Endothelial cell of umbilical vein (primary cell): ENCODE measurements at regions not wholly inside any gene's neighbourhood (a gene's known extent, or its start where the extent isn't known, plus 50 kb on each side); places are given as distances from the start of the nearest gene placed in this dataset.

Source experiments
- BruUV-seq: library from RNA; stranded (reverse); fragments of 400-500 nt; replicated peaks from 2 replicates; lab custom pipeline; 2021; lab: Mats Ljungman, UMichigan
- CTCF ChIA-PET: fragments of 300-600, 350-600 bp; sonication (Branson Sonifier 250); formaldehyde crosslinking; loops from one replicate; lab custom pipeline; 2021; ENCODE audit warnings: antibody characterized with exemption, inconsistent platforms; lab: Charles Lee
- POLR2A ChIA-PET: fragments of 300-600, 350-600 bp; sonication (Branson Sonifier 250); formaldehyde crosslinking; loops from one replicate; lab custom pipeline; 2021; ENCODE audit warnings: antibody characterized with exemption, inconsistent platforms; lab: Charles Lee
- DNase-seq: peaks from one replicate; pipeline ENCODE4 v3.0.0-alpha.2; 2011; ENCODE audit warnings: low read depth, low spot score
- FAIRE-seq: peaks from 2 replicates; lab custom pipeline; 2011; peaks lifted over from hg19 to GRCh38; lab: Jason Lieb, UNC
- H2AFZ ChIP-seq: 2 replicates; pipeline ENCODE4 v1.6.0; 2012; ENCODE audit warnings: low read depth, low read length, control low read depth, inconsistent platforms
- H3K27ac ChIP-seq: 2 replicates; pipeline ENCODE4 v1.5.1; 2011; ENCODE audit warnings: low read depth, mild to moderate bottlenecking, control low read depth, low read length, moderate library complexity; ENCODE audit not compliant: insufficient read depth
- H3K27me3 ChIP-seq, 2 experiments: 2 replicates each; pipeline versions ENCODE4 v1.6.0 to v1.6.1; 2011; ENCODE audit warnings: low read length in 2 of 2, mixed read lengths in 1 of 2; ENCODE audit not compliant: control insufficient read depth in 2 of 2, insufficient read depth in 2 of 2
- H3K36me3 ChIP-seq, 2 experiments: 2 replicates in 1 of 2; 3 replicates in 1 of 2; pipeline ENCODE4 v1.5.1; 2011; ENCODE audit warnings: low read length in 2 of 2, mild to moderate bottlenecking in 1 of 2, moderate library complexity in 1 of 2; ENCODE audit not compliant: control insufficient read depth in 2 of 2, insufficient read depth in 2 of 2; ENCODE audit errors: extremely low read depth in 1 of 2
- H3K4me1 ChIP-seq: 3 replicates; pipeline ENCODE4 v1.5.1; 2011; ENCODE audit warnings: mild to moderate bottlenecking, low read length; ENCODE audit not compliant: control insufficient read depth, insufficient read depth; ENCODE audit errors: extremely low read depth
- H3K4me2 ChIP-seq: 2 replicates; pipeline ENCODE4 v1.6.1; 2011; ENCODE audit warnings: low read length, control low read depth, mixed read lengths; ENCODE audit not compliant: insufficient read depth
- H3K4me3 ChIP-seq, 3 experiments: fragments of 200-600 bp in 1 of 3; sonication (generic), shearing (Covaris generic) in 1 of 3; replicated peaks in 1 of 3; 2 replicates each; pipeline ENCODE4 v1.5.1; 2011 to 2016; ENCODE audit warnings: control low read depth in 3 of 3, low read length in 3 of 3, mild to moderate bottlenecking in 2 of 3, inconsistent platforms in 1 of 3, low read depth in 1 of 3, moderate library complexity in 1 of 3; ENCODE audit not compliant: insufficient read depth in 1 of 3
- H3K79me2 ChIP-seq: 2 replicates; pipeline ENCODE4 v1.6.0; 2012; ENCODE audit warnings: low read length, inconsistent platforms; ENCODE audit not compliant: control insufficient read depth, insufficient read depth
- H3K9ac ChIP-seq: replicated peaks from 2 replicates; pipeline ENCODE3; 2011; ENCODE audit warnings: low read length, control low read depth; ENCODE audit not compliant: insufficient read depth; ENCODE audit errors: extremely low read depth
- H3K9me1 ChIP-seq: replicated peaks from 3 replicates; pipeline ENCODE4 v1.6.0; 2011; ENCODE audit warnings: mild to moderate bottlenecking, low read length; ENCODE audit not compliant: control insufficient read depth, insufficient read depth; ENCODE audit errors: extremely low read depth
- H3K9me3 ChIP-seq: replicated peaks from 2 replicates; pipeline ENCODE4 v1.5.1; 2012; ENCODE audit warnings: low read length, inconsistent platforms; ENCODE audit not compliant: control insufficient read depth, insufficient read depth
- H4K20me1 ChIP-seq: replicated peaks from 2 replicates; pipeline ENCODE3; 2011; ENCODE audit warnings: mild to moderate bottlenecking, low read length; ENCODE audit not compliant: control insufficient read depth, insufficient read depth; ENCODE audit errors: extremely low read depth
- CTCF ChIP-seq, 2 donors: IDR thresholded peaks; 1 replicate in 1 of 2; 2 replicates in 1 of 2; pipeline ENCODE4 v1.5.1; 2011; ENCODE audit warnings: low read length in 2 of 2, mild to moderate bottlenecking in 2 of 2, moderate library complexity in 2 of 2, control low read depth in 1 of 2, inconsistent platforms in 1 of 2, low read depth in 1 of 2; ENCODE audit not compliant: insufficient read depth in 1 of 2; ENCODE audit errors: extremely low read depth in 1 of 2
- POLR2A ChIP-seq: IDR thresholded peaks from 2 replicates; pipeline ENCODE4 v1.6.1; 2012; ENCODE audit warnings: low read depth, mild to moderate bottlenecking, control low read depth, low read length
- POLR2AphosphoS5 ChIP-seq: IDR thresholded peaks from 2 replicates; pipeline ENCODE4 v1.6.1; 2012; ENCODE audit warnings: low read depth, mild to moderate bottlenecking, control low read depth, low read length, moderate library complexity; ENCODE audit not compliant: insufficient read depth
- dilution Hi-C: fragments of 300-500 bp; cut with MboI; formaldehyde crosslinking; loops from one replicate; pipeline ENCODE4 v1.15.0; 2019; ENCODE audit warnings: low sequenced_read_pairs; ENCODE audit not compliant: extremely low pct_ligation_motif_present
- intact Hi-C: fragments of 100-400 bp; cut with micrococcal nuclease; formaldehyde crosslinking; loops from one replicate; pipeline ENCODE4 v1.10.0; 2022

GRCh38 chr11:134734141-134734845 lies 322.3 kb upstream of the B3GAT1 start:
- intact Hi-C loops: no loop called here

More at GRCh38 chr11:134734141-134734845, 322.3 kb upstream of the B3GAT1 start:
- Histone ChIP-seq H3K27me3 (no peaks in the 10 kb centered on the region), H4K20me1 (no peaks in the 10 kb centered on the region), H3K9me3 (no peaks in the 10 kb centered on the region), H3K9ac (no peak overlapping the region), H3K4me1 (no peaks in the 10 kb centered on the region), H3K79me2 (no peaks in the 10 kb centered on the region), H3K36me3 (no peaks in the 10 kb centered on the region), H3K4me2 (no peak overlapping the region), H2AFZ (no peak overlapping the region), H3K9me1 (no peaks in the 10 kb centered on the region), H3K4me3 (no peak overlapping the region), H3K27ac (no peak overlapping the region)
- no peak for DNase-seq
- POLR2A ChIA-PET: no interaction called here
- CTCF ChIA-PET: interaction anchor here (0.6 kb wide), 1 partner anchor 211 kb away, joined by 3 read pairs; no protein-coding TSS in a partner anchor
- BruUV-seq: no TSS peak
- dilution Hi-C loops: no loop called here
- no peak for TF ChIP-seq CTCF (IDR thresholded peaks at IDR 0.05; ENCODE audit: extremely low read depth in 1 of 2, insufficient read depth in 1 of 2, low read depth in 1 of 2, low read length in 2 of 2)
- TF ChIP-seq POLR2A: no peak
- TF ChIP-seq POLR2AphosphoS5: no peak
- peak; percentile 42 for FAIRE-seq
